ENCODE measurements at regions not wholly inside any gene's neighbourhood (a gene's known extent, or its start where the extent isn't known, plus 50 kb on each side); places are given as distances from the start of the nearest gene placed in this dataset.

DNA sequence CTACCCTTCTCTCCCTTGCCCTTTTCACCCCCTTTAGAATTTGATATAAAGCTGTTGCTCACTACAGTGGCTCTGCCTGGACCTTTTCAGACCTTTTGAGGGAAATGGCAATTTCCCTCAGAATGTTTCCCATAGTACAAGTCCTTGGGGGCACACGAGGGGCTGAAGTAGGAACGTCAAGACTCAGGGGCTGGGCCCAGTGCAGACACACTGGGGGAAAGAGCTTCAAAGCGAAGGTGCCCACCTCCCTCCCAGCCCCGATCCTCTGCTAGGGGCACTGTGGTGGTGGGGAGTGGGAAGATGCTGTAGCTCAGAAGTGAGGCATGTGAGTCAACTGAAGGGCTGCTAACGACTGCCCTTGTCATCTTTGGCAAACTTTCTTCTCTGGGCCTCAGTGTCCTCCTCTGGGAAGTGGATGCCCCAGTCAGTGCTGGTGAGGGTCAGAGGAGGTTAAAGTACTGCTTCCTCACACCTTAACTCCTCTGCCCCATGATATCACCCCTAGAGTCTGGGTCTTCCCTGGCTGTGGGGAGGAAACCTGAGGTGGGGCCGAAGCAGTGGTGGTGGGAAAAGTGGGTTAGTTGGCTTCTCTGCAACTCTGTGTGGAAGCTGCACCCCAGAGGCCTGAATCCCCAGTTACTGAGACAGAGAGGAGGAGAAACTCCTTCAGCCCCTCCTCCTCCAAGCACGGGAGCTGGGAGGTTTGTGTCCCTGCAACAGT, 425.3 kb upstream of the B3GAT1 start:
- 69 to 75% (median 73%) methylated on average over 7 of the region's 7 CpGs for WGBS, 3 donors
- Histone ChIP-seq H3K9me3 (no peaks in the 10 kb centered on the region), H3K4me3 (no peak overlapping the region), H3K27me3 (no peaks in the 10 kb centered on the region), H3K36me3 (no peaks in the 10 kb centered on the region), H3K4me1 (ENCODE audit: insufficient read depth) (no peaks in the 10 kb centered on the region), H3K27ac (no peak overlapping the region)
- intact Hi-C loops (cut with DNase I), result no loop called here
- DNase-seq, result no peak
- TF ChIP-seq POLR2A (IDR thresholded peaks at IDR 0.05), result no peak
- TF ChIP-seq, protein P1, sequence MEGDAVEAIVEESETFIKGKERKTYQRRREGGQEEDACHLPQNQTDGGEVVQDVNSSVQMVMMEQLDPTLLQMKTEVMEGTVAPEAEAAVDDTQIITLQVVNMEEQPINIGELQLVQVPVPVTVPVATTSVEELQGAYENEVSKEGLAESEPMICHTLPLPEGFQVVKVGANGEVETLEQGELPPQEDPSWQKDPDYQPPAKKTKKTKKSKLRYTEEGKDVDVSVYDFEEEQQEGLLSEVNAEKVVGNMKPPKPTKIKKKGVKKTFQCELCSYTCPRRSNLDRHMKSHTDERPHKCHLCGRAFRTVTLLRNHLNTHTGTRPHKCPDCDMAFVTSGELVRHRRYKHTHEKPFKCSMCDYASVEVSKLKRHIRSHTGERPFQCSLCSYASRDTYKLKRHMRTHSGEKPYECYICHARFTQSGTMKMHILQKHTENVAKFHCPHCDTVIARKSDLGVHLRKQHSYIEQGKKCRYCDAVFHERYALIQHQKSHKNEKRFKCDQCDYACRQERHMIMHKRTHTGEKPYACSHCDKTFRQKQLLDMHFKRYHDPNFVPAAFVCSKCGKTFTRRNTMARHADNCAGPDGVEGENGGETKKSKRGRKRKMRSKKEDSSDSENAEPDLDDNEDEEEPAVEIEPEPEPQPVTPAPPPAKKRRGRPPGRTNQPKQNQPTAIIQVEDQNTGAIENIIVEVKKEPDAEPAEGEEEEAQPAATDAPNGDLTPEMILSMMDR (IDR thresholded peaks at IDR 0.05), result no peak
- no peak for TF ChIP-seq EP300 (IDR thresholded peaks at IDR 0.05)

DNA sequence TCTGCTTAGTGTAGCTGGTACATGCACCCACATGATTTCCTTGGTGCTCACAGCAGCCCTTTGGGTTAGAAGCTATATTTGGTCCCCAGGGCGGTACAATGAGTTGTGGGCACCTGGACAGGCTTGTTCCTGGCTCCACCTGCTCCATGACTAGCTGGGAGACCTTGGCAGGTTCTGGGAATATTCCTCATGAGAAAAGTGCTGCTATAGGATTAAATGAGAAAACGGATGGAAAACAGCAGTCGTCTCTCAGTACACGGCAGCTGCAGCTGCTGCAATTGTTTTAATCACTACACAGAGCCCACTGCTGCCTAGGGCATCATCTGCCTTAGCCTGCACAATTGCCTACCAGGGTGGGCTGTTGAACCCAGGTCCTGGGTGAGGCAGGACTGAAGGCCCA, 424.5 kb upstream of the B3GAT1 start:
- Histone ChIP-seq H3K27ac (no peak overlapping the region), H3K4me1 (ENCODE audit: insufficient read depth) (no peaks in the 10 kb centered on the region), H3K9me3 (no peaks in the 10 kb centered on the region), H3K36me3 (no peaks in the 10 kb centered on the region), H3K4me3 (no peak overlapping the region), H3K27me3 (no peaks in the 10 kb centered on the region)
- WGBS, 3 donors, result 54 to 81% (median 73%) methylated on average over 4 of the region's 4 CpGs
- no peak for TF ChIP-seq POLR2A (IDR thresholded peaks at IDR 0.05)
- TF ChIP-seq, protein P1 (IDR thresholded peaks at IDR 0.05), result no peak
- TF ChIP-seq EP300 (IDR thresholded peaks at IDR 0.05), result no peak
- DNase-seq, result no peak
- intact Hi-C loops (cut with DNase I), result no loop called here

GRCh38 chr11:134835561-134835960, 423.5 kb upstream of the B3GAT1 start:
- intact Hi-C loops (cut with DNase I), result no loop called here
- Histone ChIP-seq H3K27ac (no peak overlapping the region), H3K27me3 (no peaks in the 10 kb centered on the region), H3K4me1 (ENCODE audit: insufficient read depth) (no peaks in the 10 kb centered on the region), H3K9me3 (no peaks in the 10 kb centered on the region), H3K4me3 (no peak overlapping the region), H3K36me3 (no peaks in the 10 kb centered on the region)
- WGBS, 3 donors, result 76 to 89% (median 88%) methylated on average over 5 of the region's 5 CpGs
- no peak for DNase-seq
- TF ChIP-seq, protein P1 (IDR thresholded peaks at IDR 0.05), result no peak
- no peak for TF ChIP-seq POLR2A (IDR thresholded peaks at IDR 0.05)
- TF ChIP-seq EP300 (IDR thresholded peaks at IDR 0.05), result no peak

- Histone ChIP-seq H3K4me3 (no peak overlapping the region), H3K27me3 (no peaks in the 10 kb centered on the region)
Observed at GRCh38 chr11:134830312-134830711, 418.3 kb upstream of the B3GAT1 start.

More at GRCh38 chr11:134830312-134830711, 418.3 kb upstream of the B3GAT1 start:
- intact Hi-C loops (cut with DNase I), result no loop called here
- Histone ChIP-seq H3K4me1 (ENCODE audit: insufficient read depth) (no peaks in the 10 kb centered on the region), H3K9me3 (no peaks in the 10 kb centered on the region), H3K36me3 (no peaks in the 10 kb centered on the region), H3K27ac (no peak overlapping the region)
- no peak for TF ChIP-seq EP300 (IDR thresholded peaks at IDR 0.05)
- TF ChIP-seq, protein P1 (IDR thresholded peaks at IDR 0.05), result no peak
- no peak for TF ChIP-seq POLR2A (IDR thresholded peaks at IDR 0.05)
- DNase-seq, result no peak
